KG1 (cell line): ENCODE measurements at regions not wholly inside any gene's neighbourhood (a gene's known extent, or its start where the extent isn't known, plus 50 kb on each side); places are given as distances from the start of the nearest gene placed in this dataset.

Experiments
- DNase-seq: peaks from one replicate; lab custom pipeline; 2025; lab: John Stamatoyannopoulos, UW

DNA sequence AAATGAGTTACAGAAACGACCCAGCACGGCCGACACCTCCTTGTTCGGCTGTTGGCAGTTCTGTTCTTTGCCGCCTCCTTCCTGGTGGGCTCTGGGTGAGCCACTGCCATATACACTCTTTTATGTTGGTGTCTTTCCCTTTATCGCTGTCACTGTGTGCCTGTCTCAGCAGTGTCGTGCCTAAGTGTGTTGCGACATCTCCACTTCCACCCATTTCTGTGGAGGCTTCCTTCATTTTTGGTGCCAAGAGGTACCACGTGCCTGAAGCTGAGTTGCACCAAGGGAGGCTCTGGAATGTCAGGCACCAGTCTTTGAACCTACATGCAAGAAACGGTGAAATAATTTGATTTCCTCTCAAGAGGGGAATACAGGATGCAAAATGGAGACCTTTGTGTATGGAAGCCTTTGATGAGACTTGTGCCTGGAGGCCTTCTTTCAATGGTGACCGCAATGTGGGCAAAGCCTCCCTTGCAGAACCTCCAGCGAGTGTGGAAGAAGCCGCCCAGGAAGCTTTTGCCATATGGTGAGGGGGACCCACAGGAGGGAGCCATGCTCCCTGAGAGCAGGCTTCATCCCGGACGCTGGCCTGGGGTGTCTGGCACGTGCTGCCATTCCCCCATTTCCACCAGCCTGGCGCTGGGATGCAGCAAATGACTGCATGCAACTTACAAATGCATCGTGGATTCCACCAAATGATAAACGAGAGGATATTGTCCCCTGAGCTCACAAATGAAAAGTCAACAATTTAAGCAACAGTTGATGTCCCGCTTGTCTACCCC lies 136.2 kb downstream of the TEX29 start:
- no peak for DNase-seq

DNA sequence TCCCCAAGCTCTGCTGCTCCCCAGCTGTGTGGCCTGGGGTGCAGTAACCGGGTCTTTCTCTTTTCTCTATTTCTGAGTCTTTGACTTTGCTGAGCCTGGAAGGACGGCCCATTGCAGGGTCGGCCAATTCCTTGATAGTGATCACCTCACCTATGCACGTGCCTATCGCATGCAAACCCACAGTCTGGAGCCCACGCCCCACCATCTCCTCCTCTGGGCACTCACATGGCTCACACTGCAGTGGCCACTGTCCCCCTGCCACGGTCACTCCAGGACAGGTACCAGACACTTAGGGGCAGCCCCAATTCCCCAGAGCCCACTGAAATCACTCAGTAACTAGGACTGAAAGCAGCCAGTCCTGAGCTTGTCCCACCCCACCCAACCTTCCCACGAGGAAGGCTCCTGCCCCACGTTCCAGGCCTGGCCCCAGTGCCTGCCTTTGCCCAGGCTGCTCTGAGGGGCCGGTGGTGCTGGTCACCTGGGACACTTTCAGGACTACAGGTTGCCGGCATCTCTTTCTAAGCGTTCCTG lies 137.6 kb downstream of the TEX29 start:
- DNase-seq: no peak

- no peak for DNase-seq
These were observed 138.3 kb downstream of the TEX29 start for GRCh38 chr13:111458739-111459138.

DNA sequence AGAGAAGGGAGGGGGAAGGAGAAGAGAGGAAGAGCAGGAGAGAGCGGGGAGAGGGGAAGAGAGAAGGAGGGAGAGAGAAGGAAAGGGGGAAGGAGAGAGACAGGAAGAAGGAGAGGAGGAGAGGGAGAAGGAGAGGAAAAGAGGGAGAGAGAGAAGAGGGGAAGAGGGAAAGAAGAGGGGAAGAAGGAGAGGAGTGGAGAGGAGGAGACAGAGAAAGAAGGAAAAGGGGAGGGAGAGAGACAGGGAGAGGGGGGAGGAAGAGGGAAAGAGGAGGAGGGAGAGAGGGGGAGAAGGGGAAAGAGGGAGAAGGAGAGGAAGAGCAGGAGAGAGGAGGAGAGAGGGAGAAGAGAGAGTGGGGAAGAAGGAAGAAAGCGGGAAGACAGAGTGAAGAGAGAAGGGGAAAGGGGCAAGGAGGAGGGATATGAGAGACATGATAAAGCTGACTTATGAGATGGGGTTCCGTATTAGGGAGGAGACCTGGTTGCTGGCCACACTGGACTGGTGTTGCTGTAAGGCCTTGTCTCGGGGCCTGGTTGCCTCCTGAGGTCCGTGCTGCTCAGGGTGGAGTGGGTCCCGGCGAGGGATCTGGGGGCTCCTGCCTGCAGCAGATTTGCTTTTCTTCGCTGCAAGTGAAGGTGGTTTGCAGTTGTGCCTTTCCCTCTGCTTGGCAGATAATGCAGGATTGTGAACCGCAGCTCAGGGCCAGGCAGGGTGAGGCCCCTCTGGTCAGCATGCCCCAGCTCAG lies 139.5 kb downstream of the TEX29 start:
- DNase-seq: no peak

- no peak for DNase-seq
These were observed 140.4 kb downstream of the TEX29 start for GRCh38 chr13:111460548-111461444.

DNA sequence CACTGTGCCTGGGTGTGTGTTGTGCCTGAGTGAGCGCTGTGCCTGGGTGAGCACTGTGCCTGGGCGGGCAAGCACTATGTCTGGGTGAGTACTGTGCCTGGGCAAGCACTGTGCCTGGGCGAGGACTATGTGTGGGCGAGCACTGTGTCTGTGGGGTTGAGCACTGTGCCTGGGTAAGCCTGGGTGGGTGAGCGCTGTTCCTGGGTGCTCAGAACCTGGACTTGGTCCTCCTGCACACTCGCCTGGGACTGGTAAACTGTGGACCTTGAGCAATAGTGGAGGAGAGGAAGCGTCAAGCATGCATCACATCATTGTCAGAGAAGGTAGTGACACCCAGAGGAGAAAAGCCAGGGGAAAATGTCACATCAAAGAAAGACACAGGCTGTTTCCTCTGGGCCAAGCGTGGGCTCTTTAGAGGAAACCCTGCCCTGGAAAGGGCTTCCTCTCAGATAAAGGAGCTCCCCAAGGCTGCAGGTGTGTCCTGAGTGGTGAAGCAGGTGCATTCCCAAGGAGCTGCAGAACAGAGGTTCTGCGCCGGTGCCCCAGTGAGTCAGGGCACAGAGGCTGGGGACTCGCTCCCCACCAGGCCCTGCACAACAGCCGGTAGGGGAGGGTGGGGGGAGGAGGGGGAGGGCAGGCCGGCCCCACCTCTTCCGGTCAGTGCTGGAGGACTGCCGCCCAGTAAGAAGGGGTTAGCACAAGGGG lies 141.2 kb downstream of the TEX29 start:
- no peak for DNase-seq

- no peak for DNase-seq
These were observed 141.9 kb downstream of the TEX29 start for GRCh38 chr13:111462221-111462764.

- no peak for DNase-seq
These were observed 142.5 kb downstream of the TEX29 start for GRCh38 chr13:111462944-111463343.

DNA sequence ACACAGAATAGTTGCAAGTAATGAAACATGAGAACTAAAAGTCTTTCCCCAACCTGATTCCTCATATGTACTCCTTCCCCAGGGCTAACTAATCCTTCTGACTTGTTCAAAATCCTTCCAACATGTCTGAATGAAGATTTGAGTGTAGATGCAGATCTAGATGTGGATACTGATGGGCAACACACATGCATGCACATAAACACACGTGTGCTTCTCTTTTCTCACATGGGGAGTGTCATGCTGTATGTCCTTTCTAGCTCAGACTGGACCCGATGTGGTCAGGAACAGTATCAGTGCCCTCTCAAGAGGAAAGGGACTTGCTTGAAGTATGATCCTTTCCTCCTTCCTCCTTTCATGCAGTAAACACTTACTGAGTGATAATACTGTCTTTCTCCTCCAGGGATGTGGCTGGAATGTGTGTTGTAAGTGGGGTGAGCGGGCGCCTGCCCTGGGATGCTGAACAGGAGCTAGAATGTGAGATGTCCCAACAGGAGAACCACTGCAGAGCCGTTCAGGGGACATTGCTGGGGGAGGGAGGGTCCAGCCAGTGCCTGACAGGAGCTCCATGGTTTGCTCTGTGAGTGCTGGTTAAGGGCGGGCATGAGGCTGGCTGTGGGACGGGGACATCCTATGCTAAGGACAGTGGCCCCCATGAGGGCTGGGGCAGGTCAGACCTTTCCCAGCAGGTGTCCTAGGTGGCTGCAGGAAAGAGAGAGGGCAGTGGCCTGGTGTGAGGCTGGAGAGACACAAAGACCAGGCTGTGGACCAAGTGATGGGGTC lies 146.9 kb downstream of the TEX29 start:
- DNase-seq: no peak

DNA sequence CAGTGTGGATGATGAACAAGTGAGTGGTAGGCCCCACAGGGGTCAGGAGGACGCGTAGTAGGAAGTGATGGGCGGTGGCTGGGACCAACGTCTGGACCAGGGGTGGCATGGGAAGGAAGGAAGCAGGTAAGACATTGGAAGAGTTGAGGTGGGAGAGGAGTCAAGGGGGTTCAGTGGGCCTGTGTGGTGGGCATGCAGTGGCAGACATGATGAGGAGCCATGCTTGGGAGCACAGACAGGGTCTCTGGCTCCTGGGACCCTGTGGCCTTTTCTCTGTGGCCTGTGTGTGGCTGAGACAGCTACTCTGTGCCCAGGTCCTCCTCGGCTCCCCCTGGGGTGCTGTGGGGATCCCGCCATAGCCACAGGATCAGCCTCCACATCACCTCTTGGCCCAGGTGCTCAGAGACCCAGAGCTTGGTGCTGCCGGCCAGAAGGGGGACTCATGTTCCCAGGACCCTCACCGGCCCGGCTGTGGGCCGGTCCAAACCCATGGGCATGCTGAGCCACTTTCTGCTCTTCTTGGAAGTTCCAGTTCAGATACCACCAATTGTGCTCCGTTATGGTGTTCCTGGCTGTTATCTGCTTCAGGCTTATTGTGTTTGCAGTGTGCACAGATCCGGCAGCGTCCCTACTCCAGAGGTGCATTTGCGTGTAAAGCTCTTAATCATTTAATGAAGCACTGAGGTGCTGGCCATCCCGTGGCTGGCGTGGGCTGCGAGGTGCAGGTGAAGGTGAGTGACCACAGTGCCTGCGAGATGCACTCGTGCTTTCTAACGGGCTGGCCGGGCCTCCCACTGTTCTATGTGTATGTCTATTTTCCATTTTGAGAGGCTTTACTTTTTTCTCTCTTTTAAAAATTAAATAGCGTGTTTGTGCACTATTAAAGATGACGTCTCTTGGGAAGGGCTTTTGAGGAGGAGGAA lies 147.9 kb downstream of the TEX29 start:
- no peak for DNase-seq

- no peak for DNase-seq
These were observed 149.0 kb downstream of the TEX29 start for GRCh38 chr13:111469450-111469849.

- DNase-seq: no peak
These were observed 149.6 kb downstream of the TEX29 start for GRCh38 chr13:111469916-111470506.

DNA sequence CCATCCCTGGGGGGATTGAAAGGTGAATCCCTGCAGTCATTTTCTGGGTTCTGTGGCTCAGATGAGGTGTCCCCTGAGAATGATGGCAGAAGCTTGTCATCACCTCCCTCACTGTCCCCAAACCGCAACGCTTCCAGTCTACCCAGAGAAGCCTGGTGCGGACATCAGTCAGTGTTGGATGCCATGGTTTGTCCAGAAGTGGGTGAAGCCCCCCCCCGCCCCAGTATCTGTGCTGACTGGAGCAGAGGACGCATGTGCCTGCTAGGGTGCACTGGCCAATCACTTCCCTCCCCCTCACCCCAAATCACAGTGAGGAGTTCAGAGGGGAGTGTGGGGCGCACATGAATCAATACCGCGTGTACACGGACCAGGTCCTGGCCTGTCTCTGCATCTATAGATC lies 150.5 kb downstream of the TEX29 start:
- no peak for DNase-seq

DNA sequence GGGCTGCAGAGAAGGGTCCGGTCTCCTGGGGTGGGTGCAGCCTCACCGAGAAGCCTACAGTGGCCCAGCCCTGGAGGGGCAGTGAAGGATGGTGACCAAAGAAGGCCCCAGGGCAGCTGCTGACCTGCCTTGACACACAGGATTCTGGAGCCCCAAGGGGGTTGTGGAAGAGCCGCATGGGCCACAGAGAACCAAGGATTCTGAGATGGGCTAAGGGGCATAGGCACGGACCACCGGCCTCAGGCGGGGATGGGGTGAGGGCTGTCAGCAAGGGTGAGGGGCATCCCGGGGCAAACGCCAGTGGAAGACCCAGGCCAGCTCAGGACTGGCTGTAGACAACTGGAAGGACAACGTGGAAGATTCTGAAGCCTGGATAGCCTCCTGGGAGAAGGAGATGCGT lies 151.6 kb downstream of the TEX29 start:
- DNase-seq: no peak

DNA sequence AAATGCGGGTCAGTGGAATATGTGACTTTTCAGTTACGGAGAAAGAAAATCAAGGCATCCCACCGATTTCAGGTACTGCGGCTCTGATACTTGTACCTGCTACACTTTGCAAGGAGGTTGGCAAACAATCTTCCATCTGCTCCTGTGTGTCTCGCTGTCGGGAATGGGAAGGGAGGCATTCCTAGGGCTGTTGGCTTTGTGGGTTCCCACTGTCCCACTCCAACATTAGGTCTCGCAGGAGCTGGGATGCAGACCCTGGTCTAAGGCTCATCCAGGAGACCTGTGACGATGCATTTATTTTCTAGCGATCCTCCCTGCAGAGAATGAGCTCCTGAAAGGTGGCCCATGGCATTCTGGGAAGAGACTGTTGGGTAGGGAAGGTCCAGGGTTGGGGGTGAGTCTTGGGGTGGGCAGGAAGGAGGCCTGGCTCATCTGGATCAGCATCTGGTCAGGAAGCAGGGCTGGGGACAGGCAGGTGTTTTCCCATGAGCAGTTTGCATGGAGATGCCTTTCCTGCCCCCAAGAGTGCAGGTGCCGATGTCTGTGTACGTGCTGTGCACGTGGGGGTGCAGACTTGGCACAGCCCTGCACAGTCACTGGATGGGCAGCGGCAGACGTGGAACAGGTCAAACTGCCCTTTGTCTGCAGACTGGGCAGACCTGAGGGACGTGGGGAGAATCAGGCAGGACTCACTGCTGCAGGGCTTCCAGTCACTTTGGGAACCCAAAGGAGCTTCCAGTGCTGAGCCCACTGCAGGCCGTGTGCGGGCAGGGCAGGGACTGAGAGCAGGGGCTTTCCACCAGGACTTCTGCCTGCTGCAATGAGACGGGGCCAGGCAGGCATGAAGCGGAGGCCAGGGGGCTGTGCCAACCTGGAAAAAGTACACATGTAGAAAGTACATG lies 152.4 kb downstream of the TEX29 start:
- DNase-seq: no peak

- peak; percentile 8 for DNase-seq
These were observed 153.9 kb downstream of the TEX29 start for GRCh38 chr13:111474136-111475002.

- DNase-seq: no peak
These were observed 155.0 kb downstream of the TEX29 start for GRCh38 chr13:111475488-111475887.
